Left colon (tissue), 2 donors: ENCODE measurements at regions not wholly inside any gene's neighbourhood (a gene's known extent, or its start where the extent isn't known, plus 50 kb on each side); places are given as distances from the start of the nearest gene placed in this dataset.

Experiments
- ATAC-seq: fragments of 200-7000 bp; cut with Tn5 transposase; one replicate; pipeline ENCODE4 v1.9.1; 2020; ENCODE audit warnings: mild to moderate bottlenecking, moderate library complexity
- DNase-seq, 2 donors: peaks; one replicate each; pipeline ENCODE4 v3.0.0-alpha.2; 2020
- intact Hi-C, 2 donors: fragments of 100-400 bp; cut with DNase I in 1 of 2; cut with micrococcal nuclease in 1 of 2; formaldehyde crosslinking; loops; one replicate each; pipeline versions ENCODE4 v1.11.2 to v1.14.0; 2022; cut with DNase I, micrococcal nuclease
- donor health status: DM: no; HTN: no; CAD: no.
- donor health status: DM: yes; HTN: yes; CAD: no.

DNA sequence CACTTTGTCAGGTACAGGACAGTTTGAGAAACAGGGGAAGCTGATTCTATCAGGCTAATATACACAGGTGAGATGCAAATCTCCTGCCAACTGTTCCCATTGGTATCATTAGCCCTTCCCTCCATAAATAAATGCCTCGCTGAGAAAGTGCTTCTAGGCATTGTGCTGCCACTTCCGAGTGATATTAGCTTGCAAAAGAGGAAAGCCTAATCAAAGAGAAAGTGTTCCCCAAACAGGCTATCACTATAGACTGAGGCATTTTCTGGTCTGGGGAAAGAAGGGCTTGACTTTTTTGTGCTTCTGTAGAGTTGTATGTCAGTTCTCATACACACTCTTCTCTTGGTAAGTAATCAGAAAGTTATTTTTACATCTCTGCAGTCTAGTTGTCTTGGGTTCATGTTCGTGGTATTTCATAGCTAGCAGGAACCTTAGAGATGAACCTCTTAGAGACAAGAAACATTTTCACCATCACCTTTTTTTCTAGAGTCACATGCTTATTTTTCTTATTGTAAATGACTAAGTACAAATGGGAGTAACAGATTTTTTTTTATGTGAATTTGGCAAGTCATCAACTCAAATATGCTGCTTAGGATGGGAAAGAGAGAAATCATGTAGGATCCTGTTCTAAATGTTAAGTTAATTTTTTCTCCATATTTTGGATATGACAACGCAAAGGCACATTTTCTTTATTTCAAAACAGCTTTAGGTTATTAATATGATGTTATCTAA lies 1009.8 kb downstream of the ADGRL3 start:
- intact Hi-C loops, result no loop called here
- ATAC-seq (no peak), DNase-seq (no peak)

GRCh38 chr4:62208921-62209320 lies 1008.8 kb downstream of the ADGRL3 start:
- ATAC-seq, result no peak
- intact Hi-C loops, result no loop called here
- DNase-seq, result no peak

- intact Hi-C loops, result no loop called here
- DNase-seq (no peak), ATAC-seq (no peak)
Observed at GRCh38 chr4:62204136-62204535, 1004.0 kb downstream of the ADGRL3 start.

DNA sequence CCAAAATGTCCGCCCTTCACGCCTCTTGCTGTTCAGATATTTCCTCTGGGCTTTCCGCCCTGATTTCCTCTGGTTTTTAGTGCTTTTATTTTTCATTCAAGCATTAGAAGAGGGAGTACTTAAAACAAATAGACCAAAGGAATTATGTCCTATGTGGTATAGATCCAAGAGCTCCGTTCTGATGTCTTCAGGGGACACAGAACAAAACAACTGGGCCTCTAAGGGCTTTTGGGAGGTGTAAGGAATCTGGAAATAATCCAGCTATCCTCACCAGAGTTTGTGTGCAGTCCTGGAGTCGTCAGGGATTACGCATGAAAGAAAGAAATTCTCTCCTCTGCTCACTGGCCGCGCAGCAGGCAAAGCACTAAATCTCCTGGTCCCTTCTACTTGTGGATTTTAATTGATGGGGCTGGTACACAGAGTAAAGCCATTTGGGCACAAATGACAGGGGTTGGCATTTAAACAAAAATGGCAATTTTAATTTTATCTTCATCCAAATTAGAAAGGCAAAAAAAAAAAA lies 999.2 kb downstream of the ADGRL3 start:
- intact Hi-C loops, result no loop called here
- DNase-seq, result no peak

GRCh38 chr4:62196338-62196737 lies 996.2 kb downstream of the ADGRL3 start:
- no peak for ATAC-seq
- intact Hi-C loops, result no loop called here
- no peak for DNase-seq

More for the DNA sequence above, 999.2 kb downstream of the ADGRL3 start:
- no peak for ATAC-seq

DNA sequence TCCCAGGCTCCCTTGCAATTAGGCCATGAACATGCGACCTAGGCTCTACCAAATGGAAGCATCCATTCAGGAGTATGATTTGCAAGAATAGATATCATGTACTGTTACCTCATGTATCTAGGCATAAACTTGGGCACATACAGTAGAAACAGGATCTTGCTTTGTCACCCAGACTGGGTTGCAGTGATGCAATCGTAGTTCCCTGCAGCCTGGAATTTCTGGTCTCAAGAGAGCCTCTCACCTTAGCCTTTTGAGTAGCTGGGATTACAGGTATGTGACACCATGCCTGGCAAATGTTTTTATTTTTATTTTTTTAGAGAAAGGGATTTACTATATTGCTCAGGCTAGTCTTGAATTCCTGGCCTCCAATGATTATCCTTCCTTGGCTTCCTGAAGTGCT lies 994.2 kb downstream of the ADGRL3 start:
- ATAC-seq, result no peak
- DNase-seq, result no peak
- intact Hi-C loops, result no loop called here

DNA sequence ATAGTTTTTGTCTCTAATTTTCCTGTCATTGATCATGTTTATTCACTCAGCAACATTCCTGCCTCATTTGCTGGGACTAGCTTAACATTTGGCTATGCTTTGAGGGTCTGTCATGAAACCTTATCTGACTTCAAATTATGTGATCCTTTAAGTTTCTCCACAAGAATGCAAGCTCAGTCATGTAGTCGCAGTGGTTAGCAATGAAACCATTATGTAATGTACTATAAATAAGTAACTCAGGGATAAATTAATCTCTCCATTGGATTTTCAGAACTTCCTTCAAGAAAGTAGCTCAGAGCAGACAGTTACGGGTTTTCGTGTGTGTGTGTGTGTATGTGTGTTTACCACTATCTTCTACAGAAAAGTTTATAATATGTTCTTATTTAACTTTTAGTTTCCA lies 993.6 kb downstream of the ADGRL3 start:
- ATAC-seq, result no peak
- intact Hi-C loops, result no loop called here
- DNase-seq, result no peak

GRCh38 chr4:62191451-62192240 lies 991.5 kb downstream of the ADGRL3 start:
- no peak for DNase-seq
- no peak for ATAC-seq
- intact Hi-C loops, result no loop called here

DNA sequence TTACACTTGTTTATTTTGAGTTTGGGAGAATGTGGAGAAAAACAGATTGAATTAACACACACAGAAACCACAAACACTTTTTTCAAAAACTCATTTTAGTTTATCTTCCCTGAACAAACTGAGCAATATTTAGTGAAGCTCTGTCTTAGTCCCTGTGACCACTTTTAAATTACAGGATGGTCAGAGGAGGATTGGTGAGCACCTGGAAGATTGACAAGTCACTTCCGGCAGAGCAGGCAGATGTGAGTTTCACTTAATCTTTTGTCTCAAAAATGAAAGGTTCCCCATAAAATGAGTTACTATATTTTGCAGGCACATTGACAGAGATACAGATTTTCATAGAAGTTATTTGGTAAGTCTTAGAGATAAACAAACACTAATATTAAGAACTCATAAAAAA lies 970.1 kb downstream of the ADGRL3 start:
- DNase-seq (no peak), ATAC-seq (no peak)
- intact Hi-C loops, result no loop called here

- intact Hi-C loops, result no loop called here
- ATAC-seq (no peak), DNase-seq (no peak)
Observed at GRCh38 chr4:62168681-62169080, 968.6 kb downstream of the ADGRL3 start.

DNA sequence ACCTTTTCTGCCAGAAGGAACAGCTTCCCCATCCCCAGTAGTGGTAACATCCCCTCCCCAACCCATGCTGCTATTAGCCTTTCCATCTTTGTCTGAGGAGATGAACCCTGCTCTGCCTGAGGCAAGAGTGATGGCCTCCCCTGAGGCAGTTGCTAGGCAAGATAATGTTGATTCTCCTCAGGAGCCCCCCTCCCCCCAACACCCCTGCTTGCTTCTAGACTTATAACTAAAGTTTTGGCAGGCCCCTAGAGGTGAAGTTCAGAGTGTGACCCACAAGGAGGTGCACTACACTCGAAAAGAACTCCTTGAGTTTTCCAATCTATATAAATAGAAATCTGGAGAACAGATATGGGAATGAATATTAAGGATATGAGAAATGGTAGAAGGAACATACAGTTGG lies 962.5 kb downstream of the ADGRL3 start:
- intact Hi-C loops, result no loop called here
- DNase-seq, result no peak
- ATAC-seq, result no peak

DNA sequence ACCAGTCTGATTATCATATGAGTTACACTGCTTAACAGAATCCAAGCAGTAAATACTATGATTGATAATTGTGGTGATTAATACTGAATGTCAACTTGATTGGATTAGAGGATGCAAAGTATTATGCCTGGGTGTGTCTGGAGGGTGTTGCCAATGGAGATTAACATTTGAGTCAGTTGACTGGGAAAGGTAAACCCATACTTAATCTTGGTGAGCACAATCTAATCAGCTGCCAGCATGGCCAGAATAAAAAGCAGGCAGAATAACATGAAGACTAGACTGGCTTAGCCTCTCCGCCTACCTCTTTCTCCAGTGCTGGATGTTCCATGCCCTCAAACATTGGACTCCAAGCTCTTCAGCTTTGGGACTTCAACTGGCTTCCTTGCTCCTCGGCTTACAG lies 961.3 kb downstream of the ADGRL3 start:
- ATAC-seq (no peak), DNase-seq (no peak)
- intact Hi-C loops, result no loop called here

DNA sequence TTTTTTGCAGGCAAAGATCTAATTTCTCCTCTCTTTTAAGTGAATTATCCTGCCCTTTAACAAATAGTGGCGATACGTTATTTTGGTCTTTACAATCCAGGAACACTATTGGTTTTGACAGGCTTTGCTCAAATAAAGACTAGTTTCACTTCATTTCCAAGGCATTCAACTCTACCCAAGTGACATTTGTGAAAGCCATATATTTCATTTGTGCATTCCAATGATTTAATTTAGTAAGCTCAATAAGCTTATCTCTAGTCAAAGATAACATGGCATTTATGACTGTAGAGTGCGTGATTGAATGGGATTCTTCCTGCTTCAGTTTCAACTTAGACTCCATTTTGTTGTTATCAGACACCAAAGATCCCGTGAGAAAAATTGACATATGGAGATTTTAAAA lies 959.8 kb downstream of the ADGRL3 start:
- ATAC-seq (no peak), DNase-seq (no peak)
- intact Hi-C loops, result no loop called here

DNA sequence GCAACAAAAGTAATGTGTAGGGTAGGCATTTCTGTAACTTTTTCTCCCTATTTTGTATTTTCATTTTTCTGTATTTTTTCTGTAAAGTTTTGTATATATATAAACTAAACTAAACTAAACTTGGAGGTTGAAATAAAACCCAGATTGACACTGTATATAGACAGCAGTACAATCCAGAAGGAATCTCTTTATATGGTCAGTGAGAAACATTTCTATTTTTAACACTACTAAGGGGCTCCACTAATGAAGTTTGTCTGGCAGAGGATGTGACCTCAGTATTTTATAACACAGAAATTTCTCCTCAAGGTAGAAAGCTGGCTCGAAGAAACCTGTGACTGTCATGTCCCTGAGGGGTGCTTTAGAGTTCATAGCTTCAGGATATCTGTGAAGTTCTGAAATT lies 959.2 kb downstream of the ADGRL3 start:
- intact Hi-C loops, result no loop called here
- ATAC-seq (no peak), DNase-seq (no peak)

DNA sequence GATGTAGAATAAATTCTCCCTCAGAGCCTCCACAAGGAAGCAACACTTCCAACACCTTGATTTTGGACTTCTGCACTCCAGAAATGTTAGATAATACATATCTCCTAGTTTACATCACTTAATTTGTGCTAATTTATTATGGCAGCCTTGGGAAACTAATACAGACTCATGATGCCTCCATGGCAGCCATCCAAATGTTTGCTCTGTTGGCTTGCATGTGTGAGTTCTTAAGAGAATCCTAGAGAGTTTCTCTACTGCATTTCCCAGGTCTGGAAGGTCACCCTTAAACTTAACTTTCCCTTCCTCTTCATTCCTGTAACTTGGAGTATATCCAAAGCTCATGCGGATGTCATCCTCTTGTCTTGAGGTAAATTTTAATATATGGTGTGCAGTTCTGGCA lies 956.1 kb downstream of the ADGRL3 start:
- intact Hi-C loops, result no loop called here
- DNase-seq, result no peak
- no peak for ATAC-seq

GRCh38 chr4:62145276-62145675 lies 945.1 kb downstream of the ADGRL3 start:
- no peak for DNase-seq
- intact Hi-C loops, result no loop called here
- no peak for ATAC-seq

- no peak for DNase-seq
- no peak for ATAC-seq
- intact Hi-C loops, result no loop called here
Observed at GRCh38 chr4:62144431-62144830, 944.3 kb downstream of the ADGRL3 start.

DNA sequence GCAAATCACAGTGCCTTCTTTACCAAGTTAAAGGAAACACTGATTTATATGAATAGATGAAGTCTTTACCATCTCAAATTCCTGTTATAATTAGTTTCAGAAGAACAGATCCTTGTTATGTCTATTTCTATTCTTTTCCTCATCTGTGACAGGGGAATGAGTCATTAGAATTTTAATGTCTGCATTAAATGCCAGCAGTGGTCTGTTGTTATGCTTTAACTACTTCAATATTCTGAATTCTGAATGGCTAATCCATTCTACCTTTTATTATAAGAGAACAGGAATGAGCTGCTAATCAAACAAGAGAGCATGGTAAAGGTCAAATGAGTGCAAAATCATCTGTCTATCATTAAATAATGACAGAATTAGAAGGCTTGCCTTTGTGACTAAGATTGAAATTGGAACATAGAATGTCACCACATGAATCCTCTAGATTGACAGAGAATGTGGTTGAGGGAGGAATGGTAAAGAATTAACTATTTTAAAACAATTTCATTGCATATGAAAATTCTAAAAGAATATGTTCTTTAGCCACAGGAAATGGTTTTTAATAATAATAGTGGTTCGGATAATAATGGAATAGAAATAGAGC lies 935.5 kb downstream of the ADGRL3 start:
- DNase-seq, result no peak
- intact Hi-C loops, result no loop called here
- ATAC-seq, result no peak

DNA sequence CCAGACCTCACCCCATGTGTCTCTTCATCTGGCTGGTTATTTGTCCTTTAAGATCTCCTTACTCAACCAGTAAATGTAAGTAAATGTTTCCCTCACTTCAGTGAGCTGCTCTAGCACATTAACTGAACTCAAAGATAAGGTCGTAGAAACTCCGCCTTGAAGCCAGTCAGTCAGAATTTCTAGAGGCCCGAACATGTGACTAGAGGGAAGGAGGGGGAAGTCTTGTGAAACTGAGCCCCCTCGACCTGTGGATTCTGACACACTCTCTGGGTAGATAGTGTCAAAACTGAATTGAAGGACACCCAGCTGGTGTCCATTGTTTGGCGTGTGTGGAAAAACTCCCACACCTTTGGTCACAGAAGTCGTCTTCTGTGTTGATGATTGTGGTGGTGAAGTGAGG lies 933.9 kb downstream of the ADGRL3 start:
- intact Hi-C loops, result no loop called here
- DNase-seq (no peak), ATAC-seq (no peak)
